ENCODE measurements at regions not wholly inside any gene's neighbourhood (a gene's known extent, or its start where the extent isn't known, plus 50 kb on each side); places are given as distances from the start of the nearest gene placed in this dataset.

GRCh38 chr15:81856634-81857026, 189.2 kb downstream of the MEX3B start:
- TF ChIP-seq CTCF (IDR thresholded peaks at IDR 0.05) (no peak), EP300 (IDR thresholded peaks at IDR 0.05; ENCODE audit: low read depth) (no peak)

All from transverse colon (tissue), 3 donors.